MM.1S (cell line): ENCODE measurements at regions not wholly inside any gene's neighbourhood (a gene's known extent, or its start where the extent isn't known, plus 50 kb on each side); places are given as distances from the start of the nearest gene placed in this dataset.

Source experiments
- EZH2 ChIP-seq: fragments of 300-600 bp; sonication (generic); optimal IDR thresholded peaks from 2 replicates; pipeline ENCODE3; 2017; ENCODE audit warnings: low read depth, mild to moderate bottlenecking, antibody characterized with exemption, low read length, mixed read lengths
- TF ChIP-seq, protein P1 (sequence below): fragments of 300-600 bp; sonication (generic); IDR thresholded peaks from 2 replicates; pipeline ENCODE4 v1.5.1; 2016; ENCODE audit warnings: antibody characterized with exemption, low read length, mixed read lengths

DNA sequence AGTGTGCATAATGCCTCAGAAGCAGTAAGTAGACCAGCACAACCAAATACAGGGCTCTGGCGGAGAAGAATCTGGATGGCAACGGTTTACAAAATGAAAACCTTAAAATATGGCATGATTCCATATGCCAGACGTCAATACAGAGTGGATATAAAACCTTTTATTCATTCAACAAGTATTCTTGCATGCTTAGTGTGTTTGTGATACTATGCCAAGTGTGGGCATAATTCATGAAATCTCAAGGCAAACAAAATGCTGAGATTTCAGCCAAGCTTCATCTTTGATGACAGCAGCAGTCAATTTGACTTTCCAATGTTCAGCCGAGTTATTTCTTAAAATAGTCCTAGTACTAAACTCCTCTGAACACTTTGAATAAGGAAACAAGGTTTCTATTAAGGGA, 119.4 kb downstream of the CD24 start:
- TF ChIP-seq, protein P1, sequence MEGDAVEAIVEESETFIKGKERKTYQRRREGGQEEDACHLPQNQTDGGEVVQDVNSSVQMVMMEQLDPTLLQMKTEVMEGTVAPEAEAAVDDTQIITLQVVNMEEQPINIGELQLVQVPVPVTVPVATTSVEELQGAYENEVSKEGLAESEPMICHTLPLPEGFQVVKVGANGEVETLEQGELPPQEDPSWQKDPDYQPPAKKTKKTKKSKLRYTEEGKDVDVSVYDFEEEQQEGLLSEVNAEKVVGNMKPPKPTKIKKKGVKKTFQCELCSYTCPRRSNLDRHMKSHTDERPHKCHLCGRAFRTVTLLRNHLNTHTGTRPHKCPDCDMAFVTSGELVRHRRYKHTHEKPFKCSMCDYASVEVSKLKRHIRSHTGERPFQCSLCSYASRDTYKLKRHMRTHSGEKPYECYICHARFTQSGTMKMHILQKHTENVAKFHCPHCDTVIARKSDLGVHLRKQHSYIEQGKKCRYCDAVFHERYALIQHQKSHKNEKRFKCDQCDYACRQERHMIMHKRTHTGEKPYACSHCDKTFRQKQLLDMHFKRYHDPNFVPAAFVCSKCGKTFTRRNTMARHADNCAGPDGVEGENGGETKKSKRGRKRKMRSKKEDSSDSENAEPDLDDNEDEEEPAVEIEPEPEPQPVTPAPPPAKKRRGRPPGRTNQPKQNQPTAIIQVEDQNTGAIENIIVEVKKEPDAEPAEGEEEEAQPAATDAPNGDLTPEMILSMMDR = no peak
- no peak for TF ChIP-seq EZH2
